Right lobe of liver (tissue), 6 donors: ENCODE measurements at regions not wholly inside any gene's neighbourhood (a gene's known extent, or its start where the extent isn't known, plus 50 kb on each side); places are given as distances from the start of the nearest gene placed in this dataset.

ENCODE experiments used
- ATAC-seq, 4 donors: fragments of 200-7000 bp; cut with Tn5 transposase; one replicate each; pipeline ENCODE4 v1.9.1; 2020; ENCODE audit warnings: mild to moderate bottlenecking in 4 of 4, moderate library complexity in 4 of 4
- DNase-seq, 3 donors: peaks; one replicate each; pipeline ENCODE4 v3.0.0-alpha.2; 2020
- H3K27ac ChIP-seq, 3 donors: fragments of 200-600 bp; one replicate each; pipeline ENCODE4 v1.8.0; 2022
- H3K27me3 ChIP-seq, 2 donors: fragments of 200-600 bp; one replicate each; pipeline ENCODE4 v1.8.0; 2022
- H3K36me3 ChIP-seq, 4 donors: fragments of 200-600 bp; sonication (generic) in 1 of 4; one replicate each; pipeline versions ENCODE4 v1.5.1 to v1.8.0; 2017 to 2022; ENCODE audit warnings: control low read depth in 1 of 4
- H3K4me1 ChIP-seq, 4 donors: fragments of 200-600 bp; sonication (generic) in 1 of 4; one replicate each; pipeline versions ENCODE4 v1.5.1 to v1.8.0; 2017 to 2022; ENCODE audit warnings: control low read depth in 1 of 4
- H3K4me3 ChIP-seq, 3 donors: fragments of 200-600 bp; one replicate each; pipeline ENCODE4 v1.8.0; 2022
- H3K9me3 ChIP-seq, 4 donors: fragments of 200-600 bp; sonication (generic) in 1 of 4; one replicate each; pipeline versions ENCODE4 v1.5.1 to v1.8.0; 2017 to 2022; ENCODE audit warnings: control low read depth in 1 of 4
- POLR2A ChIP-seq: fragments of 450-650 bp; IDR thresholded peaks from one replicate; pipeline ENCODE4 v1.6.1; 2017; ENCODE audit warnings: antibody characterized with exemption, mild to moderate bottlenecking
- WGBS: methylation state at CpG from one replicate; pipeline ENCODE4 v1.1.6; 2018; ENCODE audit warnings: low coverage, low lambda C conversion rate; ENCODE audit not compliant: insufficient coverage; ENCODE audit errors: missing lambda C conversion rate; 5-methylcytosine and 5-hydroxymethylcytosine counted together
- intact Hi-C, 2 donors: fragments of 100-400 bp; cut with DNase I; formaldehyde crosslinking; loops; one replicate each; pipeline versions ENCODE4 v1.11.2 to v1.14.1; 2022
- TF ChIP-seq, protein P1 (sequence below), 4 donors: fragments of 200-600 bp in 3 of 4; fragments of 450-650 bp in 1 of 4; IDR thresholded peaks; one replicate each; pipeline versions ENCODE4 v1.5.1 to v1.8.0; 2016 to 2022; ENCODE audit warnings: antibody characterized with exemption in 4 of 4, mild to moderate bottlenecking in 2 of 4
- donor health status: DM: no; HTN: yes; CAD: no.
- donor health status: DM: no; HTN: no; CAD: no.
- donor health status: DM: no; HTN: no; CAD: no.
- donor health status: DM: no; HTN: yes; CAD: no.
- donor health status: DM: no; HTN: yes; CAD: no.

DNA sequence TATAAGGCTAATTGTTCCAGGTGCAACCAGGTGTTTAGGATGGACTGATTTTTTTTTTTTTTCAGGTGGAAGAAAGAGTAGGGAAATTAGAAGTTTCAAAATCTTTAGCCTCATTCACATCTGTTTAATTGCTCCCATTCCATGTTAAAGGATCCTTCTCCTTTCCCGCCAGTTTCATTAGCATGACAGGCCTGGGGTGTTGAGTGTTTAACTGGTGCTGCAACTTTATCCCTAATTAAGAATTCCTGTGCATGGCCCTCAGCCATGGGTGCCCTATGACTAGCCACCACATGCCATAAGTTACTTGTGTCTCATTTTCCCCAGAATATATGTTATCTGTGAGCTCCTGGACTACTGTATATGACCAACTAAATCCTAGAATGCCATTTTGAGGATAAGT, 501.4 kb downstream of the NSUN3 start:
- no peaks in the 10 kb centered on the region for H3K36me3 ChIP-seq

DNA sequence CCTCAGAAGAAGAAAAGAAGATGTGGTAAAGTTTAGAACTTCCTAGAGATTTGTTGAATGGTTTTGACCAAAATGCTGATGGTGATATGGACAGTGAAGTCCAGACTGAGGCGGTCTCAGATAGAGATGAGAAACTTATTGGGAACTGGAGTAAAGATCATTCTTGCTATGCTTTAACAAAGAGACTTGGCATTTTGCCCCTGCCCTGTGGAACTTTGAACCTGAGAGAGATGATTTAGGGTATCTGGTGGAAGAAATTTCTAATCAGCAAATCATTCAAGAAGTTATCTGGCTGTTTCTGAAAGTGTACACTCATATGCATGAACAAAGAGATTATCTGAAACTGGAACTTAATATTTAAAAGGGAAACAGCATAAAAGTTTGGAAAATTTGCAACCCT, 505.2 kb downstream of the NSUN3 start:
- peaks cover 0 to 3% (median 0%) of the 10 kb centered on the region in 4 donors for H3K4me1 ChIP-seq

More for the DNA sequence above, 501.4 kb downstream of the NSUN3 start:
- H3K4me1 ChIP-seq: peaks cover 0 to 3% (median 0%) of the 10 kb centered on the region in 4 donors
- no peaks in the 10 kb centered on the region for H3K9me3 ChIP-seq
- H3K27ac ChIP-seq: no peak overlapping the region
- no peak for ATAC-seq
- intact Hi-C loops: no loop called here
- DNase-seq: no peak
- H3K4me3 ChIP-seq: no peak overlapping the region
- TF ChIP-seq, protein P1, sequence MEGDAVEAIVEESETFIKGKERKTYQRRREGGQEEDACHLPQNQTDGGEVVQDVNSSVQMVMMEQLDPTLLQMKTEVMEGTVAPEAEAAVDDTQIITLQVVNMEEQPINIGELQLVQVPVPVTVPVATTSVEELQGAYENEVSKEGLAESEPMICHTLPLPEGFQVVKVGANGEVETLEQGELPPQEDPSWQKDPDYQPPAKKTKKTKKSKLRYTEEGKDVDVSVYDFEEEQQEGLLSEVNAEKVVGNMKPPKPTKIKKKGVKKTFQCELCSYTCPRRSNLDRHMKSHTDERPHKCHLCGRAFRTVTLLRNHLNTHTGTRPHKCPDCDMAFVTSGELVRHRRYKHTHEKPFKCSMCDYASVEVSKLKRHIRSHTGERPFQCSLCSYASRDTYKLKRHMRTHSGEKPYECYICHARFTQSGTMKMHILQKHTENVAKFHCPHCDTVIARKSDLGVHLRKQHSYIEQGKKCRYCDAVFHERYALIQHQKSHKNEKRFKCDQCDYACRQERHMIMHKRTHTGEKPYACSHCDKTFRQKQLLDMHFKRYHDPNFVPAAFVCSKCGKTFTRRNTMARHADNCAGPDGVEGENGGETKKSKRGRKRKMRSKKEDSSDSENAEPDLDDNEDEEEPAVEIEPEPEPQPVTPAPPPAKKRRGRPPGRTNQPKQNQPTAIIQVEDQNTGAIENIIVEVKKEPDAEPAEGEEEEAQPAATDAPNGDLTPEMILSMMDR (IDR thresholded peaks at IDR 0.05): no peak
- TF ChIP-seq POLR2A: no peak
- no peaks in the 10 kb centered on the region for H3K27me3 ChIP-seq
- WGBS: 92% methylated on average over 1 of the region's 1 CpG

DNA sequence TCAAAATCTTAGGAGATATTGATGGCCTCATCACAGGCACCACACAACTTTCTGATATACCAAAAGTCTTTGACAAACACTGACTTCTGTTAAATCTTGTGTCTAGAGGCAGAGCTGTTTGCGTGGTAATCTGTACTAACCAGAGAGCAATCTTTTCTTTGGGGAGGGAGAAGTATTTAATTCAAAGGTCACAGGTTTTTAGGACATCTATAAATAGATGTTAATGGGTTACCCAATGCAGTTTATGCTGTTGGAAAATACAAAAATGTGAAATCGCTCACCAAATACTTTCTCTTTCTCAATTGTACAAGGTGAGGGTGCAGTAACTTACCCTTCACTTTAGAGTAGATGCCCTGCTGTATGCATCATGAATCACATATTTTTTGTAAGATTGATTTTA, 510.5 kb downstream of the NSUN3 start:
- peak; percentile 38 to 80 (median 56) for ATAC-seq
- intact Hi-C loops: no loop called here
- Histone ChIP-seq H3K4me1 (peaks cover 0 to 1% (median 0%) of the 10 kb centered on the region in 4 donors), H3K4me3 (no peak overlapping the region), H3K36me3 (no peaks in the 10 kb centered on the region), H3K27me3 (no peaks in the 10 kb centered on the region), H3K27ac (no peak overlapping the region), H3K9me3 (no peaks in the 10 kb centered on the region)
- DNase-seq: no peak
- WGBS: 20% methylated on average over 2 of the region's 2 CpGs
- TF ChIP-seq POLR2A: no peak
- TF ChIP-seq, protein P1 (IDR thresholded peaks at IDR 0.05): no peak

More for the DNA sequence above, 505.2 kb downstream of the NSUN3 start:
- no peaks in the 10 kb centered on the region for H3K9me3 ChIP-seq
- intact Hi-C loops: no loop called here
- 0% methylated on average over 1 of the region's 1 CpG for WGBS
- DNase-seq (peak in 2 of 3 donors; percentile 23 to 58), ATAC-seq (peak in 3 of 4 donors; percentile 30 to 67 (median 56))
- no peak overlapping the region for H3K27ac ChIP-seq
- no peak overlapping the region for H3K4me3 ChIP-seq
- no peaks in the 10 kb centered on the region for H3K27me3 ChIP-seq
- H3K36me3 ChIP-seq: no peaks in the 10 kb centered on the region
- no peak for TF ChIP-seq POLR2A
- TF ChIP-seq, protein P1 (IDR thresholded peaks at IDR 0.05): no peak

DNA sequence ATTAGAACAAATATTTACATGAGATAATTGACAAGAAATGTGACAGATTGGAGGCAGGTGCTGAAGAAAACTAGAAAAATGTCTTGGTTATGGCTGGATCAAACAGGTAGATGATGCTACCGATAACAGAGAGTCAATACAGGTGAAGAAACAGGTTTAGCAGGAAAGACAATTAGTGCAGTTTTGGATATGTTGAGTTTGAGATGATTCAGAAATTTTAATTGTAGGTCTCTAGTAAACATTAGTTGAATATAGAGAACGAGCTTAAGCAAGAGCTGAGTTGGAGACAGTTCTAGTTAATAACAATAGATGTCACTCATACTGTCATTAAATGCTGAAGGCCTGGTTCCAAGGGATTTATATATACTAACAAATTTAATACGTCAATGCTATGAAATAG, 524.4 kb downstream of the NSUN3 start:
- no peak for ATAC-seq

More for the DNA sequence above, 524.4 kb downstream of the NSUN3 start:
- Histone ChIP-seq H3K27me3 (no peaks in the 10 kb centered on the region), H3K4me3 (no peak overlapping the region), H3K27ac (no peak overlapping the region), H3K9me3 (no peaks in the 10 kb centered on the region), H3K4me1 (no peaks in the 10 kb centered on the region), H3K36me3 (no peaks in the 10 kb centered on the region)
- DNase-seq: no peak
- TF ChIP-seq, protein P1 (IDR thresholded peaks at IDR 0.05): no peak
- TF ChIP-seq POLR2A: no peak
- intact Hi-C loops: no loop called here
- 85% methylated on average over 3 of the region's 3 CpGs for WGBS
